Mesodermal cell (in vitro differentiated cells): ENCODE measurements at regions not wholly inside any gene's neighbourhood (a gene's known extent, or its start where the extent isn't known, plus 50 kb on each side); places are given as distances from the start of the nearest gene placed in this dataset.
"Not testable (repeated sequence)": the region's sequence is repeated elsewhere in the genome, so short reads cannot be mapped to it uniquely, and the experiment has no call there.

Experiments used
- H3K27ac ChIP-seq: 2 replicates; pipeline ENCODE4 v1.7.0; 2013; ENCODE audit warnings: mild to moderate bottlenecking, low read depth, low read length, moderate library complexity; ENCODE audit not compliant: severe bottlenecking
- H3K36me3 ChIP-seq: 2 replicates; pipeline ENCODE4 v1.7.1; 2013; ENCODE audit warnings: mild to moderate bottlenecking, low read length, moderate library complexity; ENCODE audit not compliant: control insufficient read depth, insufficient read depth
- H3K4me1 ChIP-seq: one replicate; pipeline ENCODE4 v1.7.1; 2013; ENCODE audit warnings: mild to moderate bottlenecking, low read length; ENCODE audit not compliant: insufficient read depth, control insufficient read depth, poor library complexity, severe bottlenecking
- H3K4me3 ChIP-seq: 2 replicates; pipeline ENCODE4 v1.7.0; 2013; ENCODE audit warnings: low read length, control low read depth, mild to moderate bottlenecking; ENCODE audit not compliant: insufficient read depth, poor library complexity, severe bottlenecking; ENCODE audit errors: extremely low read depth
- H3K9me3 ChIP-seq: 2 replicates; pipeline ENCODE4 v1.7.1; 2013; ENCODE audit warnings: mild to moderate bottlenecking, low read length, moderate library complexity; ENCODE audit not compliant: control insufficient read depth
- WGBS, 2 experiments: methylation state at CpG; one replicate each; pipeline ENCODE4 v1.1.5; 2013; ENCODE audit warnings: missing lambda C conversion rate in 2 of 2; ENCODE audit not compliant: insufficient coverage in 2 of 2; 5-methylcytosine and 5-hydroxymethylcytosine counted together

DNA sequence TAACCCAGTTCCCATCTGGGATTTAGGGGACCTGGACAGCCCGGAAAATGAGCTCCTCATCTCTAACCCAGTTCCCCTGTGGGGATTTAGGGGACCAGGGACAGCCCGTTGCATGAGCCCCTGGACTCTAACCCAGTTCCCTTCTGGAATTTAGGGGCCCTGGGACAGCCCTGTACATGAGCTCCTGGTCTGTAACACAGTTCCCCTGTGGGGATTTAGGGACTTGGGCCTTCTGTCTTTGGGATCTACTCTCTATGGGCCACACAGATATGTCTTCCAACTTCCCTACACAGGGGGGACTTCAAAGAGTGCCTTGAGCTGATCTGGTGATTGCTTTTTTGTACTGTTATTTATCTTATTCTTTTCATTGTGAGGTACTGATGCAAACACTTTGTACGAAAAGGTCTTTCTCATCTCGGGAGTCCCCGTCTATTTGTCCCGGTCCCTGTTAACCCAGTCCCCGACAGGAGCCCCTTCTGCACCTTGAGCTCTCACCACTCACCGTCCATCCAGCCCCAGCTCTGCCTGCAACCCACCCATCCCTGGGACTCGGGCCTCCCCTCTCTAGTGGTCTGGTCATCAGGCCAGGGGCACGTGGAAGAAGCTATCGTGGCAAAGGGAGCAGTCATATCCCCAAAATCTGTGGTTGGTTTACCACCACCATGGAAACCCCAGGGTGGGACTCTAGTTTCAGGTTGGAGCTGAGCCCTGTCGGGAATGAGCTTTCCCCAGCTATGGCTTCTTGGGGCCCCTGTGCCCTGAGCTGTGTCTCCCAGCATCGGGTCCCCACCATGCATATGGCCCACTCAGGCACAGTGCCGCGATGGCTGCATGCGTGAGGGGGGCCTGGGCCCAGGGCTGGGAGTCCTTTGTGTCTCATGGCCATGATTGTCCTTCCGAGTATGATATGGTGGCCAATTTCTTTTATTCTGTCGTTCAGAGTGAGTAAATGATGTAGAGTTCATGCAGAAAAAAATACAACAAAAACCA is 270.4 kb upstream of the PLCXD1 start:
- not testable (repeated sequence) for H3K4me3 ChIP-seq, H3K9me3 ChIP-seq, H3K36me3 ChIP-seq, H3K27ac ChIP-seq, H3K4me1 ChIP-seq
- WGBS, 2 experiments: 83 to 100% methylated on average over 1 of the region's 18 CpGs

DNA sequence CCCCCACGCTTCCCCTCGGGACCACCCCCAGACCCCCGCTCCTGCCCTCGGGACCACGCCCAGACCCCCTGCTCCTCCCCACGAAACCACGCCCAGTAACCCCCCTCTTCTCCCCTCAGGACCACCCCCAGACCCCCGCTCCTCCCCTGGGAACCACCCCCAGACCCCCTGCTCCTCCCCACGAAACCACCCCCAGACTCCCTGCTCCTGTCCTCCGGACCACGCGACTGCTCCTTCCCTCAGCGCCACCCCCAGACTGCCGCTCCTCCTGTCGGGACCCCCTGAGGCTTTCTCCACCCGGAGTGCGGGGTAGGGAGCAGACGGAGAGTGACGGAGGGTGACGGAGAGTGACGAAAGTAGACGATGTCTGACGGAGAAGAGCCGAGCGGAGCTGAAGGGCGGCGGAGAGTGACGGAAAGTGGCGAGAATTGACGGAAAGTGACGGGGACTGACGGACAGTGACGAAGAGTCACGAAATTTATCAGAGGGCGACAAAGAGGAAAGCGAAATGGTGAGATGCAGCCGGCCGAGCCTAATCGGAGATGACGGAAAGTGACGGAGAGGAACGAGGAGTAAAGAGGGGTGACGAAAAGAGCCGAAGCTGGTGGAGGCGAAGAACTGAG is 267.2 kb upstream of the PLCXD1 start:
- H3K4me3 ChIP-seq: peak overlapping the region; percentile 11
- no CpG with 5 or more reads among the region's 45 CpGs for WGBS, 2 experiments
- H3K9me3 ChIP-seq, H3K27ac ChIP-seq, H3K36me3 ChIP-seq, H3K4me1 ChIP-seq: not testable (repeated sequence)

DNA sequence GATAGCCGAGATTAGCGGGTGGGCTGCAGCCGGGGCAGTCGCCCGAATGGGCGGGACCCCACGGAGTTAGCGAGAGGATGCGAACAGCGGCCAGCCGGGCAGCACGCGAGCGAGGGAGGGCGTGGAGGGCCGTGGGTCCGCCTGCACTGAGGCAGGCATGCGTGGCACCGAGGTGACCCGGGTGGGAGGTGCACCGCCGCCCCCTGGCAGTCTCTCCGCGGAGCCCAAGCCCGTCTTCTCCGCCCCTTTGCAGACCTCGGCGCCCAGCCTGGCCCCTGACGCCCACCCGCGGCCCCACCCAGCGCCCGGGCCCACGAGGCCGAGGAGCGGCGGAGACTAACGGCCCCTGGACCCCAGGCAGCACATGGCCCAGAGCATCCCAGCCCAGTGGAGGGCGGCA is 266.7 kb upstream of the PLCXD1 start:
- not testable (repeated sequence) for H3K36me3 ChIP-seq, H3K4me1 ChIP-seq, H3K9me3 ChIP-seq, H3K27ac ChIP-seq
- H3K4me3 ChIP-seq: peak overlapping the region; percentile 11
- WGBS, 2 experiments: 66% methylated on average over 14 of the region's 39 CpGs; no CpG with 5 or more reads in 1 of the 2 experiments

DNA sequence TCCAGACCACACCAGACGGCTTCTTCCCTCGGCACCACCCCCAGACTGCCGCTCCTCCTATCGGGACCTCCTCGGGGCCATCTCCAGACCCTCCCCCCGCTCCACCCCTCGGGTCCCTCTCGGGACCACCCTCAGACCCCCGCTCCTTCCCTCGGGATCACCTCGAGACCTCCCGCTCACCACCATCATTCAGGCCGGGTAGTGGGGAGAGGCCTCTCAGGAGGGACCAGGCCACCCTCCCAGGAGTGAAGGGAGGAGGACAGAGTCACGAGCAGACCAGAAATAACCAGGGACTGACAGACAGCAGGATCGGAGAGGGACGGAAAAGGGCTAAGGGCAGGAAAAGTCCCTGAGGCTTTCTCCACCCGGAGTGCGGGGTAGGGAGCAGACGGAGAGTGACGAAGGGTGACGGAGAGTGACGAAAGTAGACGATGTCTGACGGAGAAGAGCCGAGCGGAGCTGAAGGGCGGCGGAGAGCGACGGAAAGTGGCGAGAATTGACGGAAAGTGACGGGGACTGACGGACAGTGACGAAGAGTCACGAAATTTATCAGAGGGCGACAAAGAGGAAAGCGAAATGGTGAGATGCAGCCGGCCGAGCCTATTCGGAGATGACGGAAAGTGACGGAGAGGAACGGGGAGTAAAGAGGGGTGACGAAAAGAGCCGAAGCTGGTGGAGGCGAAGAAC is 262.3 kb upstream of the PLCXD1 start:
- not testable (repeated sequence) for H3K9me3 ChIP-seq, H3K27ac ChIP-seq, H3K4me1 ChIP-seq, H3K36me3 ChIP-seq, H3K4me3 ChIP-seq
- 70% methylated on average over 4 of the region's 47 CpGs; no CpG with 5 or more reads in 1 of the 2 experiments for WGBS, 2 experiments

DNA sequence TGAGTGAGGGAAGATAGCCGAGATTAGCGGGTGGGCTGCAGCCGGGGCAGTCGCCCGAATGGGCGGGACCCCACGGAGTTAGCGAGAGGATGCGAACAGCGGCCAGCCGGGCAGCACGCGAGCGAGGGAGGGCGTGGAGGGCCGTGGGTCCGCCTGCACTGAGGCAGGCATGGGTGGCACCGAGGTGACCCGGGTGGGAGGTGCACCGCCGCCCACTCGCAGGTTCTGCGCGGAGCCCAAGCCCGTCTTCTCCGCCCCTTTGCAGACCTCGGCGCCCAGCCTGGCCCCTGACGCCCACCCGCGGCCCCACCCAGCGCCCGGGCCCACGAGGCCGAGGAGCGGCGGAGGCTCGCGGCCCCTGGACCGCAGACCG is 261.7 kb upstream of the PLCXD1 start:
- H3K27ac ChIP-seq, H3K9me3 ChIP-seq, H3K4me1 ChIP-seq, H3K36me3 ChIP-seq: not testable (repeated sequence)
- WGBS, 2 experiments: no CpG with 5 or more reads among the region's 41 CpGs
- H3K4me3 ChIP-seq: peak overlapping the region; percentile 22

DNA sequence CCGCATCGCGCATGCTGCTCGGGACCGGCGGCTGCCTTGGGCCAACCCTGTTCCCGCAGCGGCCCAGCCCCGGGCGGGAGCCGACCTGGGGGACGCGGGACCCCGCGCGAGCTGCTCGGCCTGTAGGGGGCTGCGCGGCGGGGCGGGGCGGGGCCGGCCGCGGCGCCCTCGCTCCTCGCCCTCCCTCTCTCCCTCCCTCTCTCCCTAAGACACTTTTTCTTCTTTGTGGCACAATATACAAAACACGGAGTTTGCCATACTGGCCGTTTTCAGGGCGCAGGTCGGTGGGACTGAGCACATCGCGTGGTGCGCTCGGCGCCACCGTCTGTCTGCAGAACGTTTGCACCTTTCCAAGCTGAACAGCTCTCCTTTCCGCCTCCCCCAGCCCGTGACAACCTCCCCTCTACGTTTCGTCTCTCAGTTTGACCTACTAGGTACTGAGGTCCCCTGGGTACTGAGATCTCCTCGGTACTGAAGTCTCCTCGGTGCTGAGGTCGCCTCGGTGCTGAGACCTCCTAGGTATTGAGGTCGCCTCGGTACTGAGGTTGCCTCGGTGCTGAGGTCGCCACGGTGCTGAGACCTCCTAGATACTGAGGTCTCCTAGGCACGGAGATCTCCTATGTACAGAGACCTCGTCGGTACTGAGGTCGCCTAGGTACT is 261.1 kb upstream of the PLCXD1 start:
- no peaks in the 10 kb centered on the region for H3K4me1 ChIP-seq
- H3K27ac ChIP-seq: no peak overlapping the region
- peak overlapping the region; percentile 22 for H3K4me3 ChIP-seq
- peaks cover 4% of the 10 kb centered on the region for H3K9me3 ChIP-seq
- H3K36me3 ChIP-seq: no peaks in the 10 kb centered on the region
- WGBS, 2 experiments: 49 to 67% methylated on average over 52 of the region's 56 CpGs

DNA sequence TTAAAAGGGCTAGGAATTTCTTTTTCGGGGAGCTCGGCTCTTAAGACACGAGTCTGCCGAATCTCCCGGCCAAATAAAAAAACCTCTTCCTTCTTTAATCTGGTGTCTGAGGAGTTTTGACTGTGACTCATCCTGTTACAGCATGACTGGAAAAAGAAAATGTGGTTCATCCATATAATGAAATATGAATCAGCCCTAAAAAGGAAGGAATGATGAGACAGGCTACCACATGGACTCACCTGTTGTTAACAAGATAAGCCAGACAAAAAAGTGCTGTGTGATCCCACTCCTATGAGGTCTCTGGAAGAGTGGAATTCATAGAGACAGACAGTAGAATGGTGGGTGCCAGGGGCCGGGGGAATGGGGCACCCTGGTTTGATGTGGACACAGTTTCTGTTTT is 257.0 kb upstream of the PLCXD1 start:
- not testable (repeated sequence) for H3K27ac ChIP-seq

More for the DNA sequence above, 257.0 kb upstream of the PLCXD1 start:
- H3K36me3 ChIP-seq, H3K9me3 ChIP-seq, H3K4me1 ChIP-seq, H3K4me3 ChIP-seq: not testable (repeated sequence)
- no CpG with 5 or more reads among the region's 6 CpGs for WGBS, 2 experiments
